B cell (primary cell): ENCODE measurements at regions not wholly inside any gene's neighbourhood (a gene's known extent, or its start where the extent isn't known, plus 50 kb on each side); places are given as distances from the start of the nearest gene placed in this dataset.
A peak's percentile ranks its signal among the peaks of the same experiment; 100 is the strongest.

ENCODE experiments used
- ATAC-seq: fragments of 200-7000 bp; cut with Tn5 transposase; one replicate; pipeline ENCODE4 v1.10.0; 2021; ENCODE audit warnings: low read depth, mild to moderate bottlenecking, moderate number of reproducible peaks, moderate library complexity
- CTCF ChIA-PET: fragments of 350-600 bp; sonication (Branson Sonifier 250); formaldehyde crosslinking; loops from one replicate; lab custom pipeline; 2021; ENCODE audit warnings: antibody characterized with exemption, inconsistent platforms; lab: Charles Lee
- POLR2A ChIA-PET: fragments of 350-600 bp; sonication (Branson Sonifier 250); formaldehyde crosslinking; loops from one replicate; lab custom pipeline; 2021; ENCODE audit warnings: antibody characterized with exemption; lab: Charles Lee
- DNase-seq: peaks from one replicate; pipeline ENCODE4 v3.0.0; 2013
- H2AFZ ChIP-seq: 2 replicates; pipeline ENCODE4 v1.6.1; 2012; ENCODE audit warnings: mild to moderate bottlenecking, low read depth, low read length; ENCODE audit not compliant: insufficient read depth, poor library complexity, severe bottlenecking
- H3K27ac ChIP-seq, 2 donors: 1 replicate in 1 of 2; 2 replicates in 1 of 2; pipeline ENCODE4 v1.5.1; 2012 to 2013; ENCODE audit warnings: low read length in 2 of 2, mild to moderate bottlenecking in 2 of 2, moderate library complexity in 1 of 2
- H3K27me3 ChIP-seq, 4 experiments: fragments of 200-600 bp in 1 of 4; sonication (generic) in 1 of 4; replicated peaks in 1 of 4; 1 replicate in 2 of 4; 2 replicates in 2 of 4; pipeline versions ENCODE4 v1.6.1 to v1.7.0; 2013 to 2016; ENCODE audit warnings: low read length in 3 of 4, mild to moderate bottlenecking in 2 of 4, mixed read lengths in 1 of 4, moderate library complexity in 1 of 4; ENCODE audit not compliant: insufficient read depth in 4 of 4, control insufficient read depth in 3 of 4; ENCODE audit errors: control extremely low read depth in 1 of 4
- H3K36me3 ChIP-seq, 2 experiments: replicated peaks in 1 of 2; 1 replicate in 1 of 2; 2 replicates in 1 of 2; pipeline versions ENCODE4 v1.6.1 to v1.7.1; 2013; ENCODE audit warnings: low read length in 1 of 2; ENCODE audit not compliant: insufficient read depth in 2 of 2, control insufficient read depth in 1 of 2; ENCODE audit errors: control extremely low read depth in 1 of 2, extremely low read depth in 1 of 2
- H3K4me1 ChIP-seq, 2 donors: fragments of 200-600 bp in 1 of 2; sonication (generic) in 1 of 2; 1 replicate in 1 of 2; 2 replicates in 1 of 2; pipeline versions ENCODE4 v1.5.1 to v1.6.1; 2013 to 2017; ENCODE audit warnings: low read length in 2 of 2; ENCODE audit not compliant: control insufficient read depth in 2 of 2, insufficient read depth in 2 of 2
- H3K4me2 ChIP-seq: replicated peaks from 2 replicates; pipeline ENCODE3; 2012; ENCODE audit warnings: mild to moderate bottlenecking, low read depth, low read length; ENCODE audit not compliant: poor library complexity, severe bottlenecking
- H3K4me3 ChIP-seq, 5 experiments: fragments of 200-600 bp in 1 of 5; sonication (generic) in 1 of 5; 1 replicate in 3 of 5; 2 replicates in 2 of 5; pipeline versions ENCODE4 v1.5.1 to v1.7.0; 2011 to 2016; ENCODE audit warnings: low read length in 4 of 5, mild to moderate bottlenecking in 4 of 5, low read depth in 2 of 5, control low read depth in 1 of 5, moderate library complexity in 1 of 5; ENCODE audit not compliant: insufficient read depth in 1 of 5; ENCODE audit errors: control extremely low read depth in 1 of 5, extremely low read depth in 1 of 5
- H3K79me2 ChIP-seq: fragments of 200-600 bp; sonication (generic); one replicate; pipeline ENCODE4 v1.6.0; 2016; ENCODE audit warnings: low read length; ENCODE audit not compliant: control insufficient read depth, insufficient read depth
- H3K9ac ChIP-seq: fragments of 200-600 bp; sonication (generic); 2 replicates; pipeline ENCODE4 v1.6.1; 2017; ENCODE audit warnings: mild to moderate bottlenecking, low read length, moderate library complexity
- H3K9me3 ChIP-seq, 3 donors: one replicate each; pipeline versions ENCODE4 v1.6.1 to v1.7.1; 2013; ENCODE audit warnings: low read length in 2 of 3; ENCODE audit not compliant: control insufficient read depth in 2 of 3, insufficient read depth in 1 of 3; ENCODE audit errors: control extremely low read depth in 1 of 3
- H4K20me1 ChIP-seq: 2 replicates; pipeline ENCODE4 v1.6.0; 2012; ENCODE audit warnings: mild to moderate bottlenecking, low read length; ENCODE audit not compliant: insufficient read depth, control insufficient read depth, poor library complexity, severe bottlenecking
- H3K27ac Mint-ChIP-seq: one replicate; pipeline ENCODE4 v1.8.0; 2021; ENCODE audit warnings: mixed read lengths
- H3K27me3 Mint-ChIP-seq: one replicate; pipeline ENCODE4 v1.8.0; 2021; ENCODE audit warnings: mixed read lengths
- H3K4me1 Mint-ChIP-seq: one replicate; pipeline ENCODE4 v1.8.0; 2021; ENCODE audit warnings: mixed read lengths
- H3K4me3 Mint-ChIP-seq: one replicate; pipeline ENCODE4 v1.8.0; 2021; ENCODE audit warnings: mixed read lengths
- H3K9me3 Mint-ChIP-seq: one replicate; pipeline ENCODE4 v1.8.0; 2022; ENCODE audit warnings: mixed read lengths; ENCODE audit not compliant: insufficient read depth
- CTCF ChIP-seq: fragments of 200-600 bp; IDR thresholded peaks from one replicate; pipeline ENCODE4 v1.8.0; 2022; ENCODE audit warnings: antibody characterized with exemption, mild to moderate bottlenecking
- EZH2 ChIP-seq: IDR thresholded peaks from 2 replicates; pipeline ENCODE4 v1.6.1; 2012; ENCODE audit warnings: borderline replicate concordance, low read depth, mild to moderate bottlenecking, moderate library complexity, low read length; ENCODE audit not compliant: insufficient read depth, poor library complexity, severe bottlenecking
- WGBS: methylation state at CpG from one replicate; pipeline ENCODE4 v1.1.5; 2013; ENCODE audit warnings: missing lambda C conversion rate; ENCODE audit not compliant: insufficient coverage; 5-methylcytosine and 5-hydroxymethylcytosine counted together
- intact Hi-C: fragments of 100-400 bp; cut with micrococcal nuclease; formaldehyde crosslinking; loops from one replicate; pipeline ENCODE4 v1.10.0; 2022

DNA sequence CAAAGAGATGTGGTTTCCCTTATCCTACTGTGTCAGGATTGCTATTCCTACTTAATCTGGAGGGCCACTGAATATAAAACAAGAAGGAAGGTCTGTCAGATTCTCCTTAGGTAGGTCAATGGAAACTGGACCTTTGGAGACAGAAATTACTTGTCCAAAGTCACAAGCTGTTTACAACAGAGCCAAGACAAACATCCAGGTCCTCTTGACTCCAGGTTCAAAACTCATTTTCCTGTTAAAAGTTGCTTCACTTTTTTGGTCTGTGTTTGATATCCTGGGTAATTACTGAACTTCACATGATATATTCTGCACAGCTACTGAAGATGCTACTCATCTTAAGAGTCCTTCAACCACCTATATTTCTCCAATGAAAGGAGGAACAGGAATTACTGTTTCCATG lies 81.2 kb upstream of the ARHGAP32 start:
- ATAC-seq (no peak), DNase-seq (no peak)
- H2AFZ ChIP-seq, result no peak overlapping the region
- CTCF ChIA-PET, result no interaction called here
- no peak overlapping the region for H3K27ac ChIP-seq
- H3K9ac ChIP-seq, result no peak overlapping the region
- no peak overlapping the region for H3K27ac Mint-ChIP-seq
- H4K20me1 ChIP-seq, result no peaks in the 10 kb centered on the region
- intact Hi-C loops, result no loop called here
- no peaks in the 10 kb centered on the region for H3K9me3 Mint-ChIP-seq
- H3K4me1 Mint-ChIP-seq, result peaks cover 56% of the 10 kb centered on the region
- H3K36me3 ChIP-seq, result no peaks in the 10 kb centered on the region
- H3K79me2 ChIP-seq, result peaks cover 66% of the 10 kb centered on the region
- no peak for TF ChIP-seq CTCF
- TF ChIP-seq EZH2, result no peak
- H3K4me2 ChIP-seq, result peak overlapping the region; percentile 44
- no peak overlapping the region for H3K4me3 ChIP-seq
- H3K27me3 ChIP-seq, result no peaks in the 10 kb centered on the region
- H3K4me3 Mint-ChIP-seq, result no peak overlapping the region
- peaks cover 34% of the 10 kb centered on the region for H3K27me3 Mint-ChIP-seq
- H3K9me3 ChIP-seq, result no peaks in the 10 kb centered on the region
- POLR2A ChIA-PET, result no interaction called here
- peaks cover 33 to 53% of the 10 kb centered on the region in 2 donors for H3K4me1 ChIP-seq

DNA sequence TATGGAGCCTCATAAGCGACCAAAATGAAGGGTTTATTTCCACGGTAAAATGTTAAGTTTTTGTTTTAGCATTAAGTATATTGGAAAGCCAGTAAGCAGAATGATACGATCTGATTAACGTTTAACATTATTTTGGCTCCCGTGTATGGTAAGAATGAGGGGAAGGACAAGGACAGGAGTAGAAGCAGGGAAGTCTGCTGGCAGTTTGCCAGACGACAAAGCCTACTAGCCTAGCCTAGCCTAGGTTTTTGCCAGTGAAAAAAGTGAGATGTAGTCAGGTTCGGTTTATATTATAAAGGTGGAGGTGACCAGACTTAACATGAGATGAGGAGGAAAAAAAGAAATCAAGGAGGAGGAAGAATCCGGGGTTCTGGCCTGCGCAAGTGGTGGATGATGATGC lies 78.9 kb upstream of the ARHGAP32 start:
- 87% methylated on average over 9 of the region's 9 CpGs for WGBS
- H3K4me1 Mint-ChIP-seq, result peaks cover 45% of the 10 kb centered on the region
- peaks cover 69% of the 10 kb centered on the region for H3K79me2 ChIP-seq

More for the DNA sequence above, 78.9 kb upstream of the ARHGAP32 start:
- Histone ChIP-seq H4K20me1 (no peaks in the 10 kb centered on the region), H3K9ac (no peak overlapping the region), H3K4me2 (peak overlapping the region; percentile 34), H3K4me3 (no peak overlapping the region), H3K36me3 (no peaks in the 10 kb centered on the region), H3K27me3 (no peaks in the 10 kb centered on the region), H2AFZ (no peak overlapping the region), H3K4me1 (peaks cover 25 to 45% of the 10 kb centered on the region in 2 donors), H3K27ac (peak overlapping the region in 1 of 2 donors; percentile 38), H3K9me3 (no peaks in the 10 kb centered on the region)
- TF ChIP-seq EZH2 (no peak), CTCF (no peak)
- peaks cover 18% of the 10 kb centered on the region for H3K27me3 Mint-ChIP-seq
- ChIA-PET POLR2A (no interaction called here), CTCF (no interaction called here)
- H3K4me3 Mint-ChIP-seq, result no peak overlapping the region
- H3K9me3 Mint-ChIP-seq, result no peaks in the 10 kb centered on the region
- ATAC-seq, result no peak
- no peak overlapping the region for H3K27ac Mint-ChIP-seq
- intact Hi-C loops, result no loop called here
- no peak for DNase-seq
